Hematopoietic multipotent progenitor cell treated with erythropoietin and hydrocortisone succinate and interleukin-3 and kit ligand, for 6 days (in vitro differentiated cells): ENCODE measurements at regions not wholly inside any gene's neighbourhood (a gene's known extent, or its start where the extent isn't known, plus 50 kb on each side); places are given as distances from the start of the nearest gene placed in this dataset.

Experiments
- DNase-seq: peaks from one replicate; pipeline ENCODE4 v3.0.0-alpha.2; 2015

DNA sequence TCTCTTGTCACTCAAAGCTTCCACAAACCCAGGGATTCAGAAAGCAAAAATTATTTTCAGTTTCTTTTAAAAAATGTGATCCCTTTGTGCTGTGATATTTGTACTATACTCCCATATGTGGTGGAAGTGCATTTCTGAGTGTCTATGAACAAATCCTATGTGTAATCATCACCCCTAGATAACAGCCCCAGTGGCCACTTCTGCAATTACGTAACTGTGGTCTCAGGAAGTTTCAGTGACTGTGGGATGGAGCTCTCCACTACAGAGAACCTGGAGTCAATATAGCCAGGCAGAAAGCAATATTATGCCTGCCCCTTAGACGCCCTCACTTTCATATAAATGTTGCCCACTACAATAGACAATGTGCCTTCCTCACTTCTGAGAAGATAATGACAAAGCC, 1101.7 kb upstream of the GHITM start:
- no peak for DNase-seq

DNA sequence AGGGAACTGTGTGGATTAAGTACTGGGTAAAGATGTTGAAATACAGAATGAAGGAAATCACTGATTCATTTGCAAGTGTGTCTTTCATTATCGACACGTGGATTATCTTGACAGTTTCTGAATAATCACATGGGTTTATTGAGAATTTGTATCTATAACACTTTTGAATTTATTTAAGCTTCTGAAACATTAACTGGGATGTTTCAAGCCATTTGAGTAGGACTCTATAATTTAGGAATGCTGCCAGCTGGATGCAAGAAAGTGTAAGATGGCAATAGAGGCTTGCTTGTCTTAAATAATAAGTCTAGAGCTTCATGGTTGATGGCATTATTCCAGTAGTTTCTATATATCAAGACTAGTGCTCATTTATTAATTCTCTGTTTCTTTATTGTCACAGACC, 1100.7 kb upstream of the GHITM start:
- DNase-seq, result no peak

DNA sequence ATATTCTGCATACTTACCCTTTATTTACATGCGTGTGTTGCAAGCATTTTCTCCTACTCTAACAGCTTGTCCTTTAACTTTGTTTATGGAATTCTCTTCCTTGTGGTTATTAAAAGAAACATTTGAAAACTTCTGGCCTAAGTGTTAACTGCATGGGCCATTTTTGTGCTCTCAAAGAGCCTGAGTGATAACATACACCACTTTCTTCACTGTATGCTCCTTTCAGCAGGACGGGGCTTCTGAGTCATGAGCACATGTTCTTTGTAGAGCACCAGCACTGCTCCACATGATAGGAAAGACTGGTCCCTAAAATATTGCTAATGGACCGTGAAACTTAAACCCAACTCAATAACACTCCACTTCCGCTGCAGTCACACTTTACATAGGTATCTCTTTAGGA, 1093.6 kb upstream of the GHITM start:
- DNase-seq, result no peak

DNA sequence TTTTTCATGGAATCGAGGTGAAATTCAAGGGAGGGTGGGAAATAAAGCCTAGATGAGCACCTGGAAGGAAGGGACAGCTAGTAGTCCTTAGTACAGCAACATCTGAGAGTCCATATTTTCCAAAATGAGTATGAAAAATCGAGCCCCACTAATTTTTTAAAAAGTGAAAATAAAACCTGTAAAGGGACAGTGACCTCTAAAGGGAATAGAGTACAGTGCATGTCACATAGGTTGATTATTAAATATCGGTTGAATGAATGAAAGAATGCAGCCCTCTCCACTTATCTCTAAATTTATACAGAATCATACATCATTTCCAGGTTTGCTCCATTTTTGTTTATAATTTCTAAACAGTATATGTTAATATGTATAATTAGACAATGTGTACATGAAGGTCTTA, 1088.5 kb upstream of the GHITM start:
- no peak for DNase-seq

DNA sequence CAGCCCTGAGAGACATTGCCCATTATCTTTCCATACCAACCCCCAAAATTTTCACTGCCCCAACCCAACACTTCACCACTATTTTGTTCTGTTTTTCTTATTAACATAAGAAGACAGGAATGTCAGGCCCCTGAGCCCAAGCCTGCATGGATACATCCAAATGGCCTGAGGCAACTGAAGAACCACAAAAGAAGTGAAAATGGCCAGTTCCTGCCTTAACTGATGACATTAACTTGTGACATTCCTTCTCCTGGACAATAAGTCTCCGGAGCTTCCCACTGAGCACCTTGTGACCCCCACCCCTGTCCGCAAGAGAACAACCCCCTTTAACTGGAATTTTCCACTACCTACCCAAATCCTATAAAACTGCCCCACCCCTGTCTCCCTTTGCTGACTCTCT, 1076.4 kb upstream of the GHITM start:
- no peak for DNase-seq

DNA sequence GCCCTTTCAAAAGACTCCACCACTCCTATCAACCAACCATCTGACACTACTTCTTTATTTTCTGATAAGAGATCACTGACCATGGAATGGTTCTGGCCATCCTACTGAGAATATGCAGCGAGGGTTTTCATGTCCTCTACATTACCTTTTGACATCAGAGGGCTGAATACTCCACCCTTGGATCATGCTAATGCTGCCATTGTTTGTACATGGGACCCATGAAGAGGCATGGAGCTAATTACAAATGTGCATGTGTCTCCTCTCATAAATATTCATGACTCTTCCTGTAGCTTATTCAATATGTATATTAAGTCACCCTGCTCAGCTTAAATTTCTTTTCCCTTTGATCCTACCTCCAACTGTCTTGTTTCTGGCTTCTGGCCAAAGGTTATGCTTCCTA, 1065.8 kb upstream of the GHITM start:
- DNase-seq, result no peak

DNA sequence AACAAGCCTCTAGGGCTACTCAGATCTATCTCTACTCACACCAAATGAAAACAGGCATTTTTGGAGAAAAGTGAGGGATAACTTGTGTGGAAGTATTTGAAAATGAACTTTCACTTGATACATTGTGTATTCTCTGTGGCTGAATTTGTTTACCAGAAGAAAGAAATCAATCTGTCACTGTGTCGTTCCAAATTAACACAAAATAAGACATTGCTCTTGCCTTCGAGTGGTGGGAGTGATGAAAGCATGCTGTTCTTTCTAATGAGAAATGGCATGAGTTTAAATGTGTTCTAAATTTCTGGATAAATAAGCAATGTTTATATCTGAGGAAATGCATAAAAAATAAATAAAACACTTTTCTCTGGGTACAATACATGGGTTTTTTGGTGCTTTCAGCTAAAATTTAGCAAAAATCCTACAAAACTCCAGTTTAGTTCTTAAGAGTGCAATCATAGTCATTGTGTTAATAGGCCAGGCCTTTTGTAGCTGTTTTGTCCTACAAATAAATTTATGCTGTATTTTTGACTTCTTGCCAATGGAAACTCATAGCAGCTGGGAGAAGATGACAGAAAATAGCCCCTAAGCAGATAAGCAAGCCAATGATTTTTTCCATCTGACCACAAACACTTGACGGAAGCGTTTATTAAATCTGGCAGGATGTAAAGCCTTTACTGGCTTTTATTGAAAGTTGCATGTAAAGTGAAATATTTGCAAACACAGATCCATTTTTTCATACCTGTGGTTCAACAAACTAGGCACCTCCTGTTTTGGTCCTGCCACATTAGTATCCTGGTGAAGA, 1064.1 kb upstream of the GHITM start:
- DNase-seq, result no peak

DNA sequence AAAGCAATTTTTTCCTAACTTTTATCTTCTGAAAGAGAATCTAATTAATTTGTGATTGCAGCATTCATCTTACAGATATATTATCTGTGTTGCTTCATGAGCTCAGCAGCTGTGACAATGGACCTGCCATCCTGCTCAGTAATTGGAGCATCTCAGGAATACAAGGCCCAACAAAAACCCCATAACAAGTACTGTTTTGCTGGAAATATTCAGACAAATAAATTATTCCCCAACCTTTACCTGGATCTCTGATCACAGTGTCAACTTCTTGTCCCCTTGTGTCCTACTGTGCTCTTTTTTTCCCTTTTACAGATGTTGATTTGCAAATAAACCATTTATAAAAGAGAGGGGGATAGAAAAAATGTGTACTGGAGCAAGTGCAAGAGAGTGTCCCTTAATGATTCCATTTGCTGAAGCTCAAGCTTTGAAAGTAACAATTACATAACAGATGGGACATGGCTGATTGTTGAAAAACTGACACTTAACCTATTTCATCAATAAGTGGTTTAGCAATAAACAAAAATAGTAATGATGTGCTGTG, 1063.4 kb upstream of the GHITM start:
- DNase-seq, result no peak

DNA sequence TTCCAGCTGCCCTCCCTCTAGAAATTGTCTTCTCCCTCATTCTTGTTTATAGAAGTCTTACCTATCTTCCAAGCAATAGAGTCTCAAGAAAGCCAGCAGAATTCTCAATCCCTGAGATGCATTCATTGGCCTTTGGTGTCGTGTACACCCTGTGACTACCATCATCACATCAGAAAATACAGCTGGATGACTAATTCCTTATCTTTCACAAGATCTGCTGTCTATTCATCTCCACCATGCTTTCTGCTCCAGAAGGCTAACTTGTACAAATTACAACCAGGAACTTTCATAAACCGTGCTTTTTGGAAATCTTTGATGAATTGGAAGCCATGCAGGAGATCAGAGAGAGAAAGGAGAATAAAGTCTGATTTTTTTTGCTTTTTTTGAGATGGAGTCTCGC, 1062.9 kb upstream of the GHITM start:
- no peak for DNase-seq

DNA sequence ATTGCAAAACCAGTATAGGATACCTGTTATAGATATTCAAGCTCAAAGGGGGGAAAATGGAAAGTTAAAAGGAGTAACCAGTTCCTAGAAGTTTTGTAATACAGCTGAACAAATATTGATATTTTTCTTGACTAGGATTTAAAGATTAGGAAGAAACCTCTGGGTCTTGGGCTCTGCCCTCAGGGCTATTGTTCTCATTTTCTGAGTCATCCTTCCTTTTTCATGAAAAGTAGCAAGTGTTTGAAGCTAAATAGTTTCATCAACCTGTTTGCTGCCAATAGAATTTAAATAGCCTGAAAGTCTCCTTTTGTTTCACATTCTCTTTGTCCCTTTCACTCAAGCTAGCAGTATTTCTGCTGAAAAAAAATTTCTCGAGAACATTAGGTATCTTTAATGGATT, 1061.1 kb upstream of the GHITM start:
- DNase-seq, result no peak

DNA sequence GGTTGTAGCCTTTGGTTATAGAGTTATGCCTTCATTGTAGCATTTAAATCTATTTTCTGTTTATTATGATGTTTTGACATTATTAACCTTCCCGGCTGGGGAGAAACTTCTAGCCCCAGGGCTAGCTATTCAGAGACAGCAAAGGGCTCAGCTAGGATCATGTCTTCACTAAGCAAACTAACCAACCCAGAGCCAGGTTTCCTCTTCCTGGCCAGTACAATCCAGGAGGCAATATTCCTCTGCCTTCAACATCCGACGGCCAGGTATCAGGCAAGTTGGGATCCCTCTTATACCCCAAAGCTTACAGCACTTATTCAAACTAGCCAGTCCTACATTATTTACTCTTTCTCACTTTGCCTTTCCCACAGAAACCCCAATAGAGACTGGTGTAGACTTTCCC, 1060.7 kb upstream of the GHITM start:
- DNase-seq, result no peak

DNA sequence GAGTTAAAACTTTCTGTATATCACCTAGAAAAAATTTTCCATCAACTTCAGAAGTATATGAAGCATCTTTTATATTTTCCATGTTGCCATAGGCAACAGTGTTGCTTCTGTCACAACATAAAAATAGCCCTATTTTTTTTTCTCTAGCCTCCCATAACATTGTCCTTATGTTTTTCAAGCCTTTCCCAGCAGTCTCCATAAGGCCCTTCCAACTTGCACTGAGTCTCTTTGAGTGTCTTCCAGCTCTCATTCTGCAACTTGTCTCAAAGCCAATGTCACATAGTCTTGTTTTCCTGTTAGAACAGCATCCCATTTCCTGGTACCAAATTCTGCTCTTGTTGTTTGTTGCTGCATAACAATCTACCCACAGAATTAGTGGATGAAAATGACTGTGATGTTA, 1055.5 kb upstream of the GHITM start:
- no peak for DNase-seq

DNA sequence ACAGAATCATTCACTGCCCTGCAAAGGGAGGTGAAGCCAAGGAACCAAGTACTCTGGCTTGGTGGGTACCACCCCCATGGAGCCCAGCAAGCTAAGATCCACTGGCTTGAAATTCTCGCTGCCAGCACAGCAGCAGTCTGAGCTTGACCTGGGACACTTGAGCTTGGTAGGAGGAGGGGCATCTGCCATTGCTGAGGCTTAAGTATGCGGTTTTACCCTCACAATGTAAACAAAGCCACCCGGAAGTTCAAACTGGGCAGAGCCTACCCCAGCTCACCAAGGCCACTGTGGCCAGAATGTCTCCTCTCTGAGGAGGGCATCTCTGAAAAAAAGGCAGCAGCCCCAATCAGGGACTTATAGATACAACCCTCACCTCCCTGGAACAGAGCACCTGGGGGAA, 1050.0 kb upstream of the GHITM start:
- DNase-seq, result no peak

DNA sequence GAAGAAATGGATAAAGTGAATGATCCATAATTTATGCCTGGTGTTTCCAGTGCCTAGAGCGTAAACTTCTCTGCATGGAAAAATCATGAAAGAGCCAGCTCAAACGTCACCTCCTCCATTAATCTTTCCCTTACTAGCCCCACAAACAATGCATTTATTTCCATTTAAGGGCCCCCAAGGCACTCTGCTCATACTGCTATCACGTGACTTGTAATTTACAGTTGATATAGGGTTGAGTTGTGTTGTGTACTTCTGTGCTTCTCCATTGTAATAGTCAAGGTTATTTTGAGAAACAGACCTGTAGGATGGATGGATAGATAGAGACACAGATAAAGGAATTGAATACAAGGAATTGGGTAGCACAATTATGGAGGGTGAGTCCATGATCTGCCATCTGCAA, 1034.7 kb upstream of the GHITM start:
- DNase-seq, result no peak

DNA sequence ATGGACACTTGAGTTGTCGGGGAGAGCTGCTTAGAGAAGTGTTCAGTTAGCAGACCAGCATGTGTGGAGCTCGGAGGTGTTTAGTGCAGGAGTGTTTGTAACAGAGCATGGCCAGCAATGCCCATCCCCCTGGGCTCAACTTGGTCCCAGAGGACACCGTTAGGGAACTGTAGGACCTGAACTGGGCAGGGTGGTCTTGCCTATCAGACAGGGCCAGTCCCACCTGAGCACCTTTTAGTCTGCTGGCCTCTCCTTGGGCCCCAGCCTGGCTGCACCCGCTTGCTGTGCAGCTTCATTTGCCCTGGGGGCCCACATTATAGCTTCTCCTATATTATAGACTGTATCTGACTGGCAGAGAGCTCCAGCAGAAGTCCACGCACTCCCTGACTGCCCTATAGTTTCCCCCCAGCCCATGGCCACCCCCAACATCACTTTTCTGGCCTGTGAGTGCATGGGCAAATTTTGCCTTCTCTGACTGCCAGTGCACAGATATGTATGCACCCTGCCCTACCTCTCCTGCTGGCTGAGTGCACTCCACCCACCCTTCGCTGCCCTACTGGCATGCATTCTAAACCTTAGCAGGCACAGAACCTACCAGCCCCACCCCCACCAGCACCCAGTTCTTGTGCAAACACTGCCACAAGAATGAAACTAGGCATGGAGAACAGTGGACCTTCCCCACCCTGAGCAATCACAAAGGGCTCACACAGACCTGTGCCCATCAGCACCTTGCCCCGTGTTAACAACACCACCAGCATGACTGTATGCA, 1030.6 kb upstream of the GHITM start:
- no peak for DNase-seq

DNA sequence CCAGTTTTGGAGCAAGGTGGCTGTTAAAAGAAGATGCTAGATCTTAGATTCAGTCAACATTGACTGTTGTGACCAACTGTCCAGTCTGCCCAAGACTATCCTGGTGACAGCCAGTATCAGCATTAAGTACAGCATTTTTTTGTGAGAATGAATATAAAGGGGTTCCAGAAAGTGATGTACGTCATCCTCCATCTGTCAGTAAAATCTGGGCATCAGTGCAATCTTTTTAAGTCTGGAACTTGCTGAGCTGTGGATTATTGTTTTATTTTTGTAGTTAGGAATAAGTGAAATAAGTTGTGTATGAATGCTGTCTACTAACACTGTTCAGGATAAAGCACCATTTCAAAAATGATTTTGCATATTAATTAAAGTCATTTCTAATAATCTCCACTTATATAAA, 1020.0 kb upstream of the GHITM start:
- DNase-seq, result no peak

DNA sequence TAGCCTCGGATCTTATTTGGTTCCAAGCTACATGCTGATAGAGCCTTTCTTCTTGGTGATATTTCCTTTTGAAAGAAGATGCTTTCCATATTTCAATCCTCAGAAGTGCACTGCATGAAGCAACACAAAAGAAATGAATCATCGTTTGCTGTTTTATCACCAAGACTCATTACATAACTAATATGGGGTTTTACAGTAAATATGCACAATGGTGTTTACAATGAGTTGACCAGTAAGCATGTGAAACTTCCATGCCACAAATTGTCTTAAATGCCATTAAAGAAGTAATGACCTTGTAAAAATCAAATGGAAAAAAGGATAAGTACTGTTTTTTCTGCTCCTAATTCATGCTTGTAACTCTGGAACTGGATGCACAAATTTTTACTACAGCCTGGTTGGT, 1017.0 kb upstream of the GHITM start:
- no peak for DNase-seq

DNA sequence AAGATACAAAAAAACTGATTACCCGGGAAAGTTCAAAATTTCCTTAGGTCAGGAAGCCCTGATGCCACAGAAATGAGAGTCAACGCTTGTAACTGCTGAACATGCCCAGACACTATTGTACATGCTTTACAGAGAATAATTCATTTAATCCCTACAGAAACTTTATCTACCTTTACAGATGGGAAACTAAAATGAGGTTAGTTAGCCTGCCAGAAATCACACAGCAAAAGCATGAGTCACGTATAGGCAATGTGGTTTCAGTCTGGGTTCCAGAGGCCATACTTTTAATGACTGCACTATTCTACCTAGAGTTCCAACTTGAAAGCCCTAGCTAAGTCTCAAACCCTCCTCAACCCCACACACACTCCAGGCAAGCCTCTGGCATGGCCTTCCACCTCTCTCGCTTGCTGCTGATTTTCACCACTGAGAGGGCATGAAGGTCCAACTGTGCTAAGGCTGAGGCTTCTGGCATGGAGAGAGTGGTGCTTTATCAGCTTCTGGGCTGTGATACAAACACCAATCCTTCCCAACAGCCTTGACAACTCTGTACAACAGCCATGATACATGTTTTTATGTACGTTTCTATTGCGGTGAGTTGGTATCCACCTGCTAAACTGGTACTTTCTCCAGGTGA, 1011.2 kb upstream of the GHITM start:
- no peak for DNase-seq

DNA sequence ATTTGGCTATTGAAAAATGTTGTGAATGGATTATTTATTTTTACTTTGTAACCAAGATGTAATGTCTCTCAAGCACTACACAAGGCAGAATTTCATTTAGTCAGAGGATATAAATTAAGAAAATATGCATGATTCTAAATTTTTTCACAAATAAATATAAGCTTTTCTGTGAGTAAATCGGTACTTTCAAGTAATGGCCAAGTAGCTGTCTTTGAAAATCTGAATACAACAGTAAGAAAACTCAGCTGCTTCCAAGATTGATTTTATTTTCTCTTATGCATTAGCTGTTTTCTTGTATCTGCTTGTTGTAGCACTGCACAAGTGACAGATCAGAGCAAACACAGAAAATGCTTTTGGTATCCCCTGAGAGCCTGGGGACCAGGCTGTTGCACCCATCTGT, 998.5 kb upstream of the GHITM start:
- DNase-seq, result no peak

DNA sequence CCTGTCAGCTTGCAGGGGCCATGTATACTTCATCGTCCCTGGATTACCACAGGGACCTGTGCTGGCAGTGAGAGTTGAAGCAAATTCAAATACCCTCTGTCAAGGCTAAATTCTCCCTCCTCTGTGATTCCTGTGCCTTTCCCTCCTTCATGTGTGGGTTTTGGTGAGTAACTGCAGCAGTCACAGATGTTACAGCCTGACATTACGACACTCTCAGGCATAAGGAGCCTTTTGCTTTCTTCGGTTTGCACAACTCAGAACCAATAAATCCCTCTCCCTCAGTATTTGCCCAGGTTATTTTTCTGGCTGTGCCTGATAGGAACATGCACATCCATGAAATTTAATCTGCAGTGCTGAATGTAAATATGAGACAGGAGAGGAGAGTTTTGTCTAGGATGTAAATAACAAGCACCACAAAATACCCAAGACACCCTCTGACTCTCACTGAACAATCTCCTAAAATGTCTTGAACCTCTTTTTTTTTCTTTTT, 997.2 kb upstream of the GHITM start:
- DNase-seq, result no peak

DNA sequence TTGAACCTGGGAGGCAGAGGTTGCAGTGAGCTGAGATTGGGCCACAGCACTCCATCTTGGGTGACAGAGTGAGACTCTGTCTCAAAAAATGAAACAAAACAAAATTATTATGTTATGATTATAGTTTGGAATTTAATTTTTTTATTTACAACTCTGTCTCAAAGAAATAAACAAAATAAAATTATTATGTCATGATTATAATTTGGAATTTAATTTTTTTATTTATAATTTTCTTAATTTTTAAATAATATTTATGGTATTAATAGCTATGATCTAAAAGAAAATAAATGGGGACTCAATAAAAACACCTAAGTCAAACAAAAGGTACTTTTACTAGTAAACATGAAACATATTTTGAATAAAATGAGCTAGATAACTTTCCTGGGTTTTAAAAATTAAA, 994.8 kb upstream of the GHITM start:
- no peak for DNase-seq

DNA sequence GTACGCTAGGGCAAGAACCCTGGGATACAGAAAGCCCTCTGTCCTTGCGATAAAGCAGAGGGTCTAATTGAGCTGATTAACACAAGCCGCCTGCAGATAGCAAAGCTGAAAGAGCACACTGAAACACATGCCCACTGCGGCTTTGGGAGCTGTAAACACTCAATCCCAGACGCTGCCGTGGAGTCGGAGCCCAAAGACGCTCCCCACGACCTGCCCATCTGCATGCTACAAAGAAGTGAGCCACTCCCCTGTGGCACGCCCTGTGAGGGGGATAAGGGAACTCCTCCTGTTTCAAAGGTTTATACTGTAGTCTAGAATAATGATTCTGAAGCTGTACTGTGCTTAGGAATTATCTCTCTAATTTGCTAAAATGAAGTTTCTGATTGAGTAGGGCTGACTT, 985.6 kb upstream of the GHITM start:
- DNase-seq, result no peak

DNA sequence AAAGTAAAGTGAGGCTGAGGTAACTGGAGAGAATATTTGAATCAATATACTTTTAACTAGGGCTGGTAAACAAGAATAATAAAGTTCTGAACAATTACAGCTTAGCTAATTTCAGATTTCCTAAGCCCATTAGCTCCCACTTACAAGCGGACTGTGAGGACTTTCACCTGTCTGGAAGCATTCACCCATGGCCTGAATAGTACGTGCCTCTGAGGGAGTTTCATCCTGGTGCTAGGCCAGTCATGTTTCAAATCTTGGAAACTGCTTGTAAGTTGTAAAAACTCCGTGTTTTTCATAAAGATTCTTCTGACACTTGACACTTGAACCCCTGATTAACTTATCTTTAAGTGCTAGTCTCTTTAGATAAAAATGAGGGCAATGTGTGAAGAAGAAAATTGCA, 975.2 kb upstream of the GHITM start:
- DNase-seq, result no peak

DNA sequence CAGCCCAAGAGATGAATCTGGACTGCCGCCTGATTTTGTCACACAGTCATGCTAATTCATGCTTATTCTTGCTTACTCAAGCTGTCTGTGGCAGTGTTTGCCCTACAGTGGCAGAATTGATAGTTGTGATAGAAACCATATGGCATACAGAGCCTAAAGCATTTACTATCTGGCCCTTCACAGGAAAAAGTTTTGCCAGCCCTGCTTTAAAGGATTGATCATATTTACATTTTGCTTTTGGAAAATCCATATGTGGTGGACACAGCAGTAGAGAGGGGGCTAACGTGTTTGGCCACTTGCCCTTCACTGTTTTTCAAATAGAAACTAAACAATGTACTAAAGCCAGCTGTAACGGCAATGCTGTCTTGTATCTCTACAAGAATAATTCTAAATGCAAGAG, 974.0 kb upstream of the GHITM start:
- no peak for DNase-seq
